SK-N-SH (cell line): ENCODE measurements at regions not wholly inside any gene's neighbourhood (a gene's known extent, or its start where the extent isn't known, plus 50 kb on each side); places are given as distances from the start of the nearest gene placed in this dataset.

Source experiments
- YY1 ChIP-seq: IDR thresholded peaks from 2 replicates; pipeline ENCODE4 v1.4.0; 2012; ENCODE audit warnings: low read depth, mild to moderate bottlenecking
- TF ChIP-seq, protein P1 (sequence below): fragments of 200-600 bp; sonication (generic); IDR thresholded peaks from 2 replicates; pipeline ENCODE4 v1.6.1; 2017; ENCODE audit warnings: antibody characterized with exemption, mild to moderate bottlenecking, moderate library complexity
- TF ChIP-seq, protein P2 (sequence below): IDR thresholded peaks from 2 replicates; pipeline ENCODE4 v1.6.1; 2012; ENCODE audit warnings: mild to moderate bottlenecking, low read depth, low read length, moderate library complexity
- TF ChIP-seq, protein P3 (sequence below): fragments of 150-350 bp; IDR thresholded peaks from 2 replicates; pipeline ENCODE4 v1.6.1; 2017; ENCODE audit warnings: antibody characterized with exemption, low read length, low read depth, borderline replicate concordance

- TF ChIP-seq, protein P1, sequence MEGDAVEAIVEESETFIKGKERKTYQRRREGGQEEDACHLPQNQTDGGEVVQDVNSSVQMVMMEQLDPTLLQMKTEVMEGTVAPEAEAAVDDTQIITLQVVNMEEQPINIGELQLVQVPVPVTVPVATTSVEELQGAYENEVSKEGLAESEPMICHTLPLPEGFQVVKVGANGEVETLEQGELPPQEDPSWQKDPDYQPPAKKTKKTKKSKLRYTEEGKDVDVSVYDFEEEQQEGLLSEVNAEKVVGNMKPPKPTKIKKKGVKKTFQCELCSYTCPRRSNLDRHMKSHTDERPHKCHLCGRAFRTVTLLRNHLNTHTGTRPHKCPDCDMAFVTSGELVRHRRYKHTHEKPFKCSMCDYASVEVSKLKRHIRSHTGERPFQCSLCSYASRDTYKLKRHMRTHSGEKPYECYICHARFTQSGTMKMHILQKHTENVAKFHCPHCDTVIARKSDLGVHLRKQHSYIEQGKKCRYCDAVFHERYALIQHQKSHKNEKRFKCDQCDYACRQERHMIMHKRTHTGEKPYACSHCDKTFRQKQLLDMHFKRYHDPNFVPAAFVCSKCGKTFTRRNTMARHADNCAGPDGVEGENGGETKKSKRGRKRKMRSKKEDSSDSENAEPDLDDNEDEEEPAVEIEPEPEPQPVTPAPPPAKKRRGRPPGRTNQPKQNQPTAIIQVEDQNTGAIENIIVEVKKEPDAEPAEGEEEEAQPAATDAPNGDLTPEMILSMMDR: no peak
- TF ChIP-seq YY1: no peak
- TF ChIP-seq, protein P2, sequence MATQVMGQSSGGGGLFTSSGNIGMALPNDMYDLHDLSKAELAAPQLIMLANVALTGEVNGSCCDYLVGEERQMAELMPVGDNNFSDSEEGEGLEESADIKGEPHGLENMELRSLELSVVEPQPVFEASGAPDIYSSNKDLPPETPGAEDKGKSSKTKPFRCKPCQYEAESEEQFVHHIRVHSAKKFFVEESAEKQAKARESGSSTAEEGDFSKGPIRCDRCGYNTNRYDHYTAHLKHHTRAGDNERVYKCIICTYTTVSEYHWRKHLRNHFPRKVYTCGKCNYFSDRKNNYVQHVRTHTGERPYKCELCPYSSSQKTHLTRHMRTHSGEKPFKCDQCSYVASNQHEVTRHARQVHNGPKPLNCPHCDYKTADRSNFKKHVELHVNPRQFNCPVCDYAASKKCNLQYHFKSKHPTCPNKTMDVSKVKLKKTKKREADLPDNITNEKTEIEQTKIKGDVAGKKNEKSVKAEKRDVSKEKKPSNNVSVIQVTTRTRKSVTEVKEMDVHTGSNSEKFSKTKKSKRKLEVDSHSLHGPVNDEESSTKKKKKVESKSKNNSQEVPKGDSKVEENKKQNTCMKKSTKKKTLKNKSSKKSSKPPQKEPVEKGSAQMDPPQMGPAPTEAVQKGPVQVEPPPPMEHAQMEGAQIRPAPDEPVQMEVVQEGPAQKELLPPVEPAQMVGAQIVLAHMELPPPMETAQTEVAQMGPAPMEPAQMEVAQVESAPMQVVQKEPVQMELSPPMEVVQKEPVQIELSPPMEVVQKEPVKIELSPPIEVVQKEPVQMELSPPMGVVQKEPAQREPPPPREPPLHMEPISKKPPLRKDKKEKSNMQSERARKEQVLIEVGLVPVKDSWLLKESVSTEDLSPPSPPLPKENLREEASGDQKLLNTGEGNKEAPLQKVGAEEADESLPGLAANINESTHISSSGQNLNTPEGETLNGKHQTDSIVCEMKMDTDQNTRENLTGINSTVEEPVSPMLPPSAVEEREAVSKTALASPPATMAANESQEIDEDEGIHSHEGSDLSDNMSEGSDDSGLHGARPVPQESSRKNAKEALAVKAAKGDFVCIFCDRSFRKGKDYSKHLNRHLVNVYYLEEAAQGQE: no peak
- TF ChIP-seq, protein P3, sequence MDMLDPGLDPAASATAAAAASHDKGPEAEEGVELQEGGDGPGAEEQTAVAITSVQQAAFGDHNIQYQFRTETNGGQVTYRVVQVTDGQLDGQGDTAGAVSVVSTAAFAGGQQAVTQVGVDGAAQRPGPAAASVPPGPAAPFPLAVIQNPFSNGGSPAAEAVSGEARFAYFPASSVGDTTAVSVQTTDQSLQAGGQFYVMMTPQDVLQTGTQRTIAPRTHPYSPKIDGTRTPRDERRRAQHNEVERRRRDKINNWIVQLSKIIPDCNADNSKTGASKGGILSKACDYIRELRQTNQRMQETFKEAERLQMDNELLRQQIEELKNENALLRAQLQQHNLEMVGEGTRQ: no peak
Observed at GRCh38 chr3:8286086-8286485, 215.5 kb upstream of the LMCD1 start.
